BE2C (cell line): ENCODE measurements at regions not wholly inside any gene's neighbourhood (a gene's known extent, or its start where the extent isn't known, plus 50 kb on each side); places are given as distances from the start of the nearest gene placed in this dataset.

Source experiments
- DNase-seq: peaks from one replicate; pipeline ENCODE4 v3.0.0-alpha.2; 2020
- H3K27me3 ChIP-seq: fragments of 250-450 bp; sonication (Bioruptor Pico); 2 replicates; pipeline ENCODE4 v1.5.1; 2020; ENCODE audit warnings: mild to moderate bottlenecking
- H3K36me3 ChIP-seq: fragments of 250-450 bp; sonication (Bioruptor Pico); 2 replicates; pipeline ENCODE4 v1.5.1; 2020; ENCODE audit warnings: mild to moderate bottlenecking
- H3K4me1 ChIP-seq: fragments of 250-450 bp; sonication (Bioruptor Pico); 2 replicates; pipeline ENCODE4 v1.5.1; 2020
- H3K4me3 ChIP-seq: 2 replicates; pipeline ENCODE4 v1.5.1; 2011; ENCODE audit warnings: low read depth, low read length
- H3K9me3 ChIP-seq: fragments of 250-450 bp; sonication (Bioruptor Pico); 2 replicates; pipeline ENCODE4 v1.5.1; 2020
- TF ChIP-seq, protein P1 (sequence below): IDR thresholded peaks from 2 replicates; pipeline ENCODE4 v1.5.1; 2012; ENCODE audit warnings: mild to moderate bottlenecking, low read depth, low read length

- TF ChIP-seq, protein P1, sequence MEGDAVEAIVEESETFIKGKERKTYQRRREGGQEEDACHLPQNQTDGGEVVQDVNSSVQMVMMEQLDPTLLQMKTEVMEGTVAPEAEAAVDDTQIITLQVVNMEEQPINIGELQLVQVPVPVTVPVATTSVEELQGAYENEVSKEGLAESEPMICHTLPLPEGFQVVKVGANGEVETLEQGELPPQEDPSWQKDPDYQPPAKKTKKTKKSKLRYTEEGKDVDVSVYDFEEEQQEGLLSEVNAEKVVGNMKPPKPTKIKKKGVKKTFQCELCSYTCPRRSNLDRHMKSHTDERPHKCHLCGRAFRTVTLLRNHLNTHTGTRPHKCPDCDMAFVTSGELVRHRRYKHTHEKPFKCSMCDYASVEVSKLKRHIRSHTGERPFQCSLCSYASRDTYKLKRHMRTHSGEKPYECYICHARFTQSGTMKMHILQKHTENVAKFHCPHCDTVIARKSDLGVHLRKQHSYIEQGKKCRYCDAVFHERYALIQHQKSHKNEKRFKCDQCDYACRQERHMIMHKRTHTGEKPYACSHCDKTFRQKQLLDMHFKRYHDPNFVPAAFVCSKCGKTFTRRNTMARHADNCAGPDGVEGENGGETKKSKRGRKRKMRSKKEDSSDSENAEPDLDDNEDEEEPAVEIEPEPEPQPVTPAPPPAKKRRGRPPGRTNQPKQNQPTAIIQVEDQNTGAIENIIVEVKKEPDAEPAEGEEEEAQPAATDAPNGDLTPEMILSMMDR, result no peak
- no peaks in the 10 kb centered on the region for H3K36me3 ChIP-seq
- H3K4me1 ChIP-seq, result no peaks in the 10 kb centered on the region
- H3K4me3 ChIP-seq, result no peak overlapping the region
- DNase-seq, result no peak
- no peaks in the 10 kb centered on the region for H3K9me3 ChIP-seq
- no peaks in the 10 kb centered on the region for H3K27me3 ChIP-seq
These were observed 51.0 kb upstream of the CTDP1 start for GRCh38 chr18:79628416-79629248.

- no peak for DNase-seq
- TF ChIP-seq, protein P1, result no peak
- Histone ChIP-seq H3K27me3 (no peaks in the 10 kb centered on the region), H3K4me1 (no peaks in the 10 kb centered on the region), H3K36me3 (no peaks in the 10 kb centered on the region), H3K4me3 (no peak overlapping the region), H3K9me3 (no peaks in the 10 kb centered on the region)
These were observed 50.4 kb upstream of the CTDP1 start for GRCh38 chr18:79629249-79629558.

DNA sequence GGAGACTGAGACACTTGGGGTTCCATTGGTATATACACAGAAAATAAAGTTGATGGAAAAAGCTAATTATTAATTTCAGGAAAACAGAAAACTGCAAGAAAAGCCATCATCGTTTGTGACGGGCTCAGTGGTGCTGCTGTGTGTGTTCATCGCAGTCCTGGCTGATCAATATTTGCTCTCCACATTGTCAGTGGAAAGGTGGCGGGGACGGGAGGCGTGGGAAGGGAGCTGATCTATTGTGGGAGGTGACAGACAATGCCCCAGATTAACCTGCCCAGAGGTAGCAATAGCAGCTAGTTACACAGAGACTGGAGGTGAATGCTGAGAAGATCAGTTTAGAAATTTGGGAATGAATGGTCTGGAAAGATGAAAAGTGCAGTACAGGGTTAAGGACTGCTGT is 50.0 kb upstream of the CTDP1 start:
- H3K4me1 ChIP-seq, result no peaks in the 10 kb centered on the region
- no peak for DNase-seq
- H3K4me3 ChIP-seq, result no peak overlapping the region
- no peaks in the 10 kb centered on the region for H3K36me3 ChIP-seq
- TF ChIP-seq, protein P1, result no peak
- no peaks in the 10 kb centered on the region for H3K9me3 ChIP-seq
- H3K27me3 ChIP-seq, result no peaks in the 10 kb centered on the region
